ENCODE measurements at regions not wholly inside any gene's neighbourhood (a gene's known extent, or its start where the extent isn't known, plus 50 kb on each side); places are given as distances from the start of the nearest gene placed in this dataset.
"Not testable (repeated sequence)": the region's sequence is repeated elsewhere in the genome, so short reads cannot be mapped to it uniquely, and the experiment has no call there.

- DNase-seq (ENCODE audit: low read depth): no peak
Measured at GRCh38 chr2:236348279-236348678, 84.1 kb upstream of the ASB18 start.

GRCh38 chr2:236348976-236349375 is 84.8 kb upstream of the ASB18 start:
- no peak for DNase-seq (ENCODE audit: low read depth)

- no peak for DNase-seq (ENCODE audit: low read depth)
Measured at GRCh38 chr2:236350426-236350825, 86.2 kb upstream of the ASB18 start.

GRCh38 chr2:236351966-236352525 is 87.8 kb upstream of the ASB18 start:
- no peak for DNase-seq (ENCODE audit: low read depth)

- DNase-seq (ENCODE audit: low read depth): no peak
Measured at GRCh38 chr2:236352761-236353593, 88.8 kb upstream of the ASB18 start.

- DNase-seq (ENCODE audit: low read depth): no peak
Measured at GRCh38 chr2:236353594-236353942, 89.4 kb upstream of the ASB18 start.

- DNase-seq (ENCODE audit: low read depth): no peak
Measured at GRCh38 chr2:236354056-236354940, 90.1 kb upstream of the ASB18 start.

- no peak for DNase-seq (ENCODE audit: low read depth)
Measured at GRCh38 chr2:236354973-236355595, 90.9 kb upstream of the ASB18 start.

GRCh38 chr2:236355911-236356310 is 91.7 kb upstream of the ASB18 start:
- DNase-seq (ENCODE audit: low read depth): no peak

- DNase-seq (ENCODE audit: low read depth): not testable (repeated sequence)
Measured at GRCh38 chr2:236356321-236356720, 92.1 kb upstream of the ASB18 start.

- not testable (repeated sequence) for DNase-seq (ENCODE audit: low read depth)
Measured at GRCh38 chr2:236358482-236358881, 94.3 kb upstream of the ASB18 start.

GRCh38 chr2:236359426-236360045 is 95.3 kb upstream of the ASB18 start:
- DNase-seq (ENCODE audit: low read depth): no peak

GRCh38 chr2:236360496-236360895 is 96.3 kb upstream of the ASB18 start:
- no peak for DNase-seq (ENCODE audit: low read depth)

- DNase-seq (ENCODE audit: low read depth): no peak
Measured at GRCh38 chr2:236363711-236364277, 99.6 kb upstream of the ASB18 start.

GRCh38 chr2:236365258-236366048 is 101.2 kb upstream of the ASB18 start:
- DNase-seq (ENCODE audit: low read depth): no peak

GRCh38 chr2:236366049-236366387 is 101.8 kb upstream of the ASB18 start:
- no peak for DNase-seq (ENCODE audit: low read depth)

- DNase-seq (ENCODE audit: low read depth): no peak
Measured at GRCh38 chr2:236366397-236366796, 102.2 kb upstream of the ASB18 start.

GRCh38 chr2:236367506-236368289 is 103.5 kb upstream of the ASB18 start:
- DNase-seq (ENCODE audit: low read depth): no peak

GRCh38 chr2:236369661-236370062 is 105.5 kb upstream of the ASB18 start:
- no peak for DNase-seq (ENCODE audit: low read depth)

- no peak for DNase-seq (ENCODE audit: low read depth)
Measured at GRCh38 chr2:236370847-236371409, 106.7 kb upstream of the ASB18 start.

Measured in fibroblast of gingiva (primary cell).